HG02938 (cell line): ENCODE measurements at regions not wholly inside any gene's neighbourhood (a gene's known extent, or its start where the extent isn't known, plus 50 kb on each side); places are given as distances from the start of the nearest gene placed in this dataset.

Experiments used
- ATAC-seq: cut with Tn5 transposase; IDR thresholded peaks from one replicate; pipeline ENCODE4 v1.9.1; 2021; ENCODE audit warnings: mild to moderate bottlenecking, moderate library complexity; ENCODE audit not compliant: unreplicated experiment

- ATAC-seq: no peak
These were observed 1410.1 kb upstream of the ATXN8OS start for GRCh38 chr13:68697551-68697950.

GRCh38 chr13:68696907-68697306, 1410.7 kb upstream of the ATXN8OS start:
- ATAC-seq: no peak

GRCh38 chr13:68692049-68692448, 1415.6 kb upstream of the ATXN8OS start:
- ATAC-seq: no peak

DNA sequence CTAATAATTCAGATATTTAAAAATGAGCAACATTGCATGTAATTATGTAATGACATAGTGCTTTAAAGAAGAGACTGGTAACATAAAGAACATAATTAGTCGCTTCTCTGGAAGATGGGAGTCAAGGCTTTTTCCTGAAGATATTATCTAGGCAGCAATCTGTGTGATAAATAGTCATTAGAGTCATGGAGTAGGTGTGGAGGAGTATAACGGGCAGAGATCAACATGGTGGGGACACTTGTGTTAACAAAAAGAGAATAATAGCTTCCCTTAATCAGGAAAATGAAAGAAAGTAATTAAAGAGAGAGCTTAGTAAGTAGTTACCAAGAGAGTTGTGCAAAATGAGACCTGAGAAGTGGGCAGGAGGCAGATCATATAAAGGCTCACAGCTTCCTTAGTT, 1417.1 kb upstream of the ATXN8OS start:
- ATAC-seq: no peak

- ATAC-seq: no peak
These were observed 1431.0 kb upstream of the ATXN8OS start for GRCh38 chr13:68676513-68677115.

DNA sequence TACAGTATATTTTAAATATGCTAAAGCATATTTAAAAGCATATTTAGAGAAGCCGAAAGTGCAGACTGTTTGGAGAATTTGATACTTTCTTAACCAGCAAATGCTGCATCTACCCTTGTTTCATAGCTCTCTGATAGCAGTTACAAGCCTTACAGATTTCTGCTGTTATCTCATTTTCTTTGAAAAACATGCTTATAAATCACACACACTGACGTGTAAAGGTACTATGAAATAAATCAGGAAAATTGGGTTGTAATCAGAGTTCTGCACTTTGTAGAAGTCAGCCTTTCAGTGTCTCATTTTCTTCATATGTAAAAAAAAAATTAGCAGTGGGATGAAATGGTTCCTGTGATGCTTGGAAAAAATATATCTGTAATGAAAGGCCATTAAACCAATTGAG, 1432.4 kb upstream of the ATXN8OS start:
- no peak for ATAC-seq

DNA sequence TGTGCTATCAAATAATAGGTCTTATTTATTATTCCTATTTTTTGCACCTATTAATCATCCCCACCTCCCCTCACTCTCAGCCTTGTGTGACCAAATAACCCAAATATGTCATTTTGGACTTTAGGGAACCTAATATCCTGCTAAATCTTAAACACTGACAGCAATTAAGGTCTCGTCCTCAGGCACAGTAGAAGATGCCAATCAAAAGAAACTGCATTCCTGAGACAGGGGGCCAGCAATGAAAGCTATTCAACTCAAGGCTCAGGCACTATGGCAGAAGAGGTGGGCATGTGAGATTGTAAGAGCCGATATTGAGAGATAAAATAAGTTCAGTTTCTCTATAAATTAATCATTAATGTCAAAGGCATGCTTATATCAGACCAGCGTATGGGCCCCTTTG, 1437.7 kb upstream of the PCDH9 start:
- ATAC-seq: no peak

DNA sequence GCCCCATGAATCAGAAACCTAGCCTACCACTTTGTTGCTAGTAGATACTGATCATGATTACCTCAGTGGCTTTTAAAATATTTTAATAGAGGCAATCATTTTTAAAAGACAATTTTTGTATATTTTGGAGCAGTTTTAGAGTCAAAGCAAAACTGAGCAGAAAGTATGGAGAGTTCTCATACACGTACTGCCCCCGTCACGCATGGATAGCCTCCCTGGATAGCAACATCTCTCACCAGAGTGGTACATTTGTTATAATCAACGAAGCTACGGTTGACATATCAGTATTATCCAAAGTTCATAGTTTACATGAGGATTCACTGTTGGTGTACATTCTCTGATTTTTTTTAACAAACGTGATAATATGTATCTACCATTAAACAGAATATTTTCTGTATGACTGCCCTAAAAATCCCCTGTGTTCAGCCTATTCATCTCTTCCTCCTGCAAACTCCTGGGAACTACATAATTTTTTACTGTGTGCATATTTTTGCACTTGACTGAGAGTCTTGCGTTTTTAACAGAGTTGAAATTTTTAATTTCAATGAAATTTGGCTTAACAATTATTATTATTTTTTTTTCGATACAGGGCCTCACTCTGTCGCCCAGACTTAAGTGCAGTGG, 1436.8 kb upstream of the PCDH9 start:
- ATAC-seq: no peak

DNA sequence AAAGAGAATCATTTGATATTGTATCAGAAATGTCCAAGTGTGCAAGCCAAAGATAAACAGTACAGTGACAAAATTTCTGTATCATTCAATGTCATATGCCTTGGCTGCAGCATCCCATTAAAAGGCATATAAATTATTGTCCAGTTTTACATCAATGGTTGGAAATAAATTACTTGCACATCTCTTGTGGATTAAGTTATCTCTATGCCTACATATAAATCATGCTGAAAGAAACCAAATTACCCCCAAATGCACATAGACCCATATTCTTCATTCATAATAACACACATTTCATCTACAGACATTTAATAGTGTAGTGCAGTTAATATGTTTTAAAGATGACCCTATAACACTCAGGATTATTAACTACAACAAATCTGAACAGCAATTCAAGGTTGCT, 1415.7 kb upstream of the PCDH9 start:
- no peak for ATAC-seq

DNA sequence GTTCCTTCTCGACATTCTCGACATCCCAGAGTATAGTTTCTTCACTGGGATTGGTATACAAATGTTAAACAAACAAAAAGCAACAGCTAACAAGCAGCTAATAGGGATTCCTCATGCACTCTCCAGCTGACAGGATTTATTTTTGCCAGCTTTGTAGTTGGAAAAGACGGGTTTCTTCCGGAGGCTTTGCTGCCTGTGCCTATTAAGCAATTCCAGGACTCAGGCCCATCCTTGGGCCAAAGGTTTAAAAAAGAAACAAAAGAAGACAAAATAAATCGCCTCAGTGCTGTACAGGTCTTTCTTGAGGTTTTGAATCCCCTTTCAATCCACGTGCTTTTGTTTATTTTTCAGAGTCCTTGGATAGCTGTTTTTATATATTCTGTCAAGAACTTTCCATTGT, 1414.5 kb upstream of the PCDH9 start:
- ATAC-seq: no peak

DNA sequence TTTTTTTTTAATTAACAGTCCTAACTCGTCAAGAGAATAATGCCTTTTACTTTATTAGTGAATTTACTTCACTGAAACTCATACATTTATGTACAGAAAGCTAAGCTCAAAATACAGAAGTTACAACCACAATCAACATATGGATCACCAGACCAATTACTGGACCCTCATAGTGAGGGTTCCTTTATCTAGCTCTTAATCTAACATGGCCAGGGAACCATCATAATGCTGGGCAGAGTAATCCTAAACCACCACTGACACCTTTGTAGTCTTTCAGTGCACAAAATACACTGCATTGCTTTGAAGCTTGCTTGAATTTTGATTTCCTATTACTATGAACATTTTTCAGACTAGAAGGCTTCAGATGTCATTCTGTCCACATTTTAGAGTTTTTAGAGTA, 1406.6 kb upstream of the PCDH9 start:
- ATAC-seq: no peak

GRCh38 chr13:68628994-68629393, 1398.9 kb upstream of the PCDH9 start:
- ATAC-seq: no peak

DNA sequence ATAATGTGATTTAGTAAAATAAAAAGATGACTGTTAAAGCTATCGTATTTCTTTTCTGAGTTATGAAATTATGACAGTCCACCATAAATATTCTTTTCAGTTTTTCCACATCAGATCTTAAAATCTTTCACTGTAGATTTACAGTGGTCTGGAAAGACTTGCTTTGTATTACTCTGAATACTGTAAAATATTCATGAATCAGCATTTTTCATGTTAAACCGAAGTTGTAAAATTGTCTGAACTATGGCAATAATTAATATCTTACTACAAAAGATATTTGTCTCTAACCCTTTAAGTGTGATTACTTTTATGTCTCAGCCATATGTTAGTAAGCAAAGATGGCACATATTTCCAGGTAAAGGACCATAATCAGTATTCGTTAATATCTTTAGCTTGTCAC, 1397.2 kb upstream of the PCDH9 start:
- no peak for ATAC-seq

GRCh38 chr13:68616600-68617222, 1386.6 kb upstream of the PCDH9 start:
- ATAC-seq: no peak

GRCh38 chr13:68609661-68610060, 1379.5 kb upstream of the PCDH9 start:
- ATAC-seq: no peak

DNA sequence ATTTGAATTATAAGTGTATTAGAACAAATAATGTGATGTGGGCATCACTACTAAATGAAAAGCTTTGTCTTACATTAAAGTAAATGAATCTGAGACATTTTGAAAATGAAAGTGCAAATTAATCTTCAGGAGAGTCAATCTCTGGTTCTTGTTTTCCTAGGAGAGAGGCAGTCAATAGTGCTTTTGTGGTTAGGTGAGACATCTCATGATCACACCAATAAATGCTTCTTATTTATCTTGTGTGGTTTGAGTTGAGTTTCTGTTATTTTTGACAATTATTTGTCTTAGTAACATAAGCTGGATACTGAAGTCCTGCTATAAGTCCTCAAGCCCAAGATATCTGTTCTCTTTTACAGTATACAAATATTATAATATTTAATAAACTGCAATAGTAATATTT, 1378.0 kb upstream of the PCDH9 start:
- ATAC-seq: no peak

GRCh38 chr13:68597641-68598040, 1367.5 kb upstream of the PCDH9 start:
- ATAC-seq: no peak

DNA sequence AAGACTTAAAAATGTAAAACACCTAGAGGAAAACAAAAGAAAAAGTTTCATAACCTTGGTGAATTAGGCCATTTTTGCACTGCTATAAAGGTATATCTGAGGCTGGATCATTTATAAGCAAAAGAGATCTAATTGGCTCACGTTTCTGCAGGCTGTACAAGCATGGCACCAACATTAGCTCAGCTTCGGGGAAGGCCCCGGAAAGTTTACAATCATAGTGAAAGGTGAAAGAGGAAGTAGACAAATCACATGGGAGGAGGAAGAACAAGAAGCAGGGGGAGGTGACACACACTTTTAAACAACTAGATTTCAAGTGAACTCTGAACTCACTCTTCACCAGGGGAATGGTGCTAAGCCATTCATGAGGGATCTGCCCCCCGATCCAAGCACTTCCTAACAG, 1358.5 kb upstream of the PCDH9 start:
- peak; percentile 100 for ATAC-seq

- no peak for ATAC-seq
These were observed 1354.6 kb upstream of the PCDH9 start for GRCh38 chr13:68584776-68585175.

DNA sequence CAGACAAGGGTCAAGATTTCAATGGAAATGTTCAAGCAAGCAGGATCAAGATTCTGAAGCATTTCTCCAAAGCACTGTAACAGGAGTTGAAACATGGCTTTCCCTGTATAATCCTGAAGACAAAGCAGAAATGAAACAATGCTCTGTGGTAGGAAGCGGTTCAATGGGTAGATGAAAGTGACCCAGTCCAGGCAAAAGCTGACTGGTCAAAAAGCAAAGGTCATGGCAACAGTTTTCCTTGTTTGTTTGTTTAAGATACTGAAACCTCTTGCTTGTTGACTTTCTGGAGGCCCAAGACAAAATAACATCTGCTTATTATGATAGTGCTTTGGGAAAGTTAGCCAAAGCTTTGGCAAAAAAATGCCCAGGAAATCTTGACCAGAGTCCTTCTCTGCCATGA, 1343.9 kb upstream of the PCDH9 start:
- no peak for ATAC-seq

GRCh38 chr13:68551701-68552522, 1321.8 kb upstream of the PCDH9 start:
- ATAC-seq: no peak

DNA sequence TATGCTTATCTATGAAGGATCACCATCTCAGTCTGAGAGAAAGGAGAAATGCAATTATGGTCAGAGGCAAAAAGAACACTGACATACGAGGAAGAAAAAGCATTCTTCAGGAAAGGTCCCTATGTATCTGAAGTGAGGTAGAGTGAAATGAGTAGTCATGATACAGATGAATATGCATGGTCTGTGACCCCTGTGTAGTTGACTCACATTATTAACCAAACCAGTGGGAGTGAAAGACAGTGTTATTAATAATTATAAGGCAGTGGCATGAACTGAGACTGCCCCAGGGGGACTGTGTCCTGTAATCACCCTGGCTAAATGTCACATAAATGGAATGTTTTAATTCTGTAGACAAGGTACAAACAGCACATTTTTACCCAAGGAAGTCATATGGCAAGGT, 1320.2 kb upstream of the PCDH9 start:
- peak; percentile 67 for ATAC-seq
